Lower lobe of right lung (tissue), 2 donors: ENCODE measurements at regions not wholly inside any gene's neighbourhood (a gene's known extent, or its start where the extent isn't known, plus 50 kb on each side); places are given as distances from the start of the nearest gene placed in this dataset.

Experiments used
- ATAC-seq, 2 donors: fragments of 200-7000 bp; cut with Tn5 transposase; one replicate each; pipeline ENCODE4 v1.9.1; 2020 to 2022; ENCODE audit warnings: mild to moderate bottlenecking in 2 of 2, moderate library complexity in 2 of 2
- DNase-seq: peaks from one replicate; pipeline ENCODE4 v3.0.0-alpha.2; 2020
- H3K27ac ChIP-seq: fragments of 200-600 bp; one replicate; pipeline ENCODE4 v1.8.0; 2022
- H3K27me3 ChIP-seq: fragments of 200-600 bp; one replicate; pipeline ENCODE4 v1.8.0; 2022; ENCODE audit warnings: low read depth
- H3K36me3 ChIP-seq: fragments of 200-600 bp; one replicate; pipeline ENCODE4 v1.8.0; 2022; ENCODE audit warnings: mild to moderate bottlenecking
- H3K4me1 ChIP-seq: fragments of 200-600 bp; one replicate; pipeline ENCODE4 v1.8.0; 2022
- H3K4me3 ChIP-seq: fragments of 200-600 bp; one replicate; pipeline ENCODE4 v1.8.0; 2022; ENCODE audit warnings: mild to moderate bottlenecking
- H3K9me3 ChIP-seq: fragments of 200-600 bp; one replicate; pipeline ENCODE4 v1.8.0; 2022
- intact Hi-C: fragments of 100-400 bp; cut with DNase I; formaldehyde crosslinking; loops from one replicate; pipeline ENCODE4 v1.11.0; 2022
- TF ChIP-seq, protein P1 (sequence below): fragments of 200-600 bp; IDR thresholded peaks from one replicate; pipeline ENCODE4 v1.8.0; 2022; ENCODE audit warnings: antibody characterized with exemption, mild to moderate bottlenecking
- donor health status: DM: no; HTN: yes; CAD: no; lungs with severe emphysema.

DNA sequence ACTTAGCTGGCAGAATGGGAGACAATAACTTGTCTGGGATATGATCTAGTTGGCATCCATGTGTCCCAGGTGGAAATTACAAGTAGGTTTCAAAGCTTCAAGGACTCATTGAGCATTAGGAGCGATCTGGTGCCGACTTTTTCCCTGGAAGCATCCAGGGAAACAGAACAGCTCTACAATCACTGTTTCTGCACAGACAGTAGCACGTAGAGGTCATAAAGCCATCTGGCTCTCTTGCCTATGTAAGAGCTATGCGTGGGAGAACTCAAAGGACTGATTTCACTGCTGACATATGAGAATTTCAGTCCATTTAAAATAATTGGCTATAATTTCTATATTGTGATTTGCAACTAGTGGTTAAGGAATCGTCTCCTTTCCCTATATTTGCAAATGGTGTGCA is 791.7 kb downstream of the REEP3 start:
- TF ChIP-seq, protein P1, sequence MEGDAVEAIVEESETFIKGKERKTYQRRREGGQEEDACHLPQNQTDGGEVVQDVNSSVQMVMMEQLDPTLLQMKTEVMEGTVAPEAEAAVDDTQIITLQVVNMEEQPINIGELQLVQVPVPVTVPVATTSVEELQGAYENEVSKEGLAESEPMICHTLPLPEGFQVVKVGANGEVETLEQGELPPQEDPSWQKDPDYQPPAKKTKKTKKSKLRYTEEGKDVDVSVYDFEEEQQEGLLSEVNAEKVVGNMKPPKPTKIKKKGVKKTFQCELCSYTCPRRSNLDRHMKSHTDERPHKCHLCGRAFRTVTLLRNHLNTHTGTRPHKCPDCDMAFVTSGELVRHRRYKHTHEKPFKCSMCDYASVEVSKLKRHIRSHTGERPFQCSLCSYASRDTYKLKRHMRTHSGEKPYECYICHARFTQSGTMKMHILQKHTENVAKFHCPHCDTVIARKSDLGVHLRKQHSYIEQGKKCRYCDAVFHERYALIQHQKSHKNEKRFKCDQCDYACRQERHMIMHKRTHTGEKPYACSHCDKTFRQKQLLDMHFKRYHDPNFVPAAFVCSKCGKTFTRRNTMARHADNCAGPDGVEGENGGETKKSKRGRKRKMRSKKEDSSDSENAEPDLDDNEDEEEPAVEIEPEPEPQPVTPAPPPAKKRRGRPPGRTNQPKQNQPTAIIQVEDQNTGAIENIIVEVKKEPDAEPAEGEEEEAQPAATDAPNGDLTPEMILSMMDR: no peak
- H3K36me3 ChIP-seq: no peaks in the 10 kb centered on the region
- no peaks in the 10 kb centered on the region for H3K4me1 ChIP-seq
- H3K9me3 ChIP-seq: no peaks in the 10 kb centered on the region
- no peaks in the 10 kb centered on the region for H3K27me3 ChIP-seq
- H3K27ac ChIP-seq: no peak overlapping the region
- H3K4me3 ChIP-seq: no peak overlapping the region
- no peak for DNase-seq
- no peak for ATAC-seq
- intact Hi-C loops: no loop called here

DNA sequence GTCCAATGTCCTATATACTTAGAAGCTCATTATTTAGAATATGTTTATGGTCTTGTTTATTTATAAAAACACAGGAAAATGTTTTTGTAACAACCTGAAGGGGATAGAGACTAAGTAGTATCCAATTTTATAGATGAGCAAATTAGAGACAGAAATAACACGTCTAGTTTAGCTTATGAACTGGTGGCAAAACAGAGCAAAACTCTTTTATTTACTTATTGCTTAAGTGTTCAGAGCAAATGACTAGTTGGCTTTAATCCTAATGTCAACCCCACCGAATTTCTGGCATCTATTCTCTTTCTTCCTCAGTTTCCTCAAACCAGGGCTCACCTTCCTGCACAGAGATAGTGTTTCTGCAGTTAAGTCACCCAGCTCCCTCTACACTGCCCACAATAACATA is 792.8 kb downstream of the REEP3 start:
- Histone ChIP-seq H3K4me3 (no peak overlapping the region), H3K4me1 (no peaks in the 10 kb centered on the region), H3K36me3 (no peaks in the 10 kb centered on the region), H3K27ac (no peak overlapping the region), H3K27me3 (no peaks in the 10 kb centered on the region), H3K9me3 (no peaks in the 10 kb centered on the region)
- ATAC-seq: no peak
- intact Hi-C loops: no loop called here
- TF ChIP-seq, protein P1: no peak
- DNase-seq: no peak

DNA sequence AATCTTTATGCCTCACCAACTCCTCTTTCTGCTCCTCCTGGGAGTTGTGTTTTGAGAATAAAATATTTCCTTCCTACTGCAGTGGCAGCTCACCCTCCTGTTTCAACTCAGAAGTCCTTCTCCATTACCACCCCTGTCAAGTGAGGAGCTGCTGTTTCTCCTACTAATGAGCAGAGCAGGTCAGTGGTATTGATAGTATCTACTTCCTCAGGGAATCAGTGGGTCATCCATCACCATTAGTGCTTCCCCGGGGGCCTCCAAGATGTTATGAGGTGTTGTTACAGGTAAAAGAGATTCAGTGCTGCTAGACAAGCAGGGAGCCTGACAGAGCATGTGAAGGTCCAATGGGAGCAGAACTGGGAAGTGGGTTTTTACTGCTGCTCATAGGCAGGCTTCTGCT is 795.2 kb downstream of the REEP3 start:
- intact Hi-C loops: no loop called here
- no peaks in the 10 kb centered on the region for H3K9me3 ChIP-seq
- no peak overlapping the region for H3K27ac ChIP-seq
- DNase-seq: no peak
- no peaks in the 10 kb centered on the region for H3K27me3 ChIP-seq
- TF ChIP-seq, protein P1: no peak
- no peak for ATAC-seq
- H3K36me3 ChIP-seq: no peaks in the 10 kb centered on the region
- H3K4me3 ChIP-seq: no peak overlapping the region
- no peaks in the 10 kb centered on the region for H3K4me1 ChIP-seq

DNA sequence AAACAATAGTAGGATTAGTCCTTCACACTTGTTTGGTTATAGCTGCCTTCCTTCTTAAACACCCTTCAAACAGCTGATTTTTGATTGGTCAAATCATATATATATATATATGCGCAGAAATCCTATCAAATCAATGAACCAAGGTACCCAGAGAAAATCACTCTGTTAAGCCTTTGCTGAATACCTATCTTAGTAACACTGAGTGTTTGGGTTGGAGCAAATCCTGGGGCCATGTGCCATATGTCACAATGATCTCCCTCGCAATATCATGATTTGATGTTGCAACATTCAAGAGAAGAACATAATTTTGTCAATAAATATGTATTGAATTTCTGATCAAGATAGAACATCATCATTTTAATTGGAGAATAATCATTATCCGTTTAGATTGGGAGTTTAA is 795.6 kb downstream of the REEP3 start:
- intact Hi-C loops: no loop called here
- no peak for ATAC-seq
- Histone ChIP-seq H3K9me3 (no peaks in the 10 kb centered on the region), H3K27ac (no peak overlapping the region), H3K27me3 (no peaks in the 10 kb centered on the region), H3K4me3 (no peak overlapping the region), H3K36me3 (no peaks in the 10 kb centered on the region), H3K4me1 (no peaks in the 10 kb centered on the region)
- DNase-seq: no peak
- TF ChIP-seq, protein P1: no peak

DNA sequence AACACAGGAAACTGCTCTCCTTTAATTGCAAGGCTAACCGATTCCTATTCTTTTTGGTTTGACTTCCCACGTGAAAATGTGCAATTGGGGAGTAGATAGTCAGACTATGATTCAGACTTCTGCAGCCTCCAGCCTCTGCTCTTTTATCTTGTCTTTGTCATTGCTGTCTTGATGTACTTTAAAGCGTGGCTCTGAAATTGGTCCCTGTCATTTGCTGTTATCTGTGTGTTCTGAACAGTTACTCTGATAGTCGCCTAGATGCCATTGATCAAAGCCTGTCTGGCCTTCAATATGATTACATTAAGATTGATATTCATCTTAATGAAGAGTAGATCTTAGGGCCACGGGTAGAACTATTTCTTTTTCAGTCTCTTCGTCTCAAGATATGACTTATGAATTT is 799.2 kb downstream of the REEP3 start:
- DNase-seq (no peak), ATAC-seq (no peak)
- no peak overlapping the region for H3K27ac ChIP-seq
- TF ChIP-seq, protein P1: no peak
- no peaks in the 10 kb centered on the region for H3K36me3 ChIP-seq
- no peaks in the 10 kb centered on the region for H3K9me3 ChIP-seq
- H3K4me1 ChIP-seq: no peaks in the 10 kb centered on the region
- intact Hi-C loops: no loop called here
- no peaks in the 10 kb centered on the region for H3K27me3 ChIP-seq
- no peak overlapping the region for H3K4me3 ChIP-seq

DNA sequence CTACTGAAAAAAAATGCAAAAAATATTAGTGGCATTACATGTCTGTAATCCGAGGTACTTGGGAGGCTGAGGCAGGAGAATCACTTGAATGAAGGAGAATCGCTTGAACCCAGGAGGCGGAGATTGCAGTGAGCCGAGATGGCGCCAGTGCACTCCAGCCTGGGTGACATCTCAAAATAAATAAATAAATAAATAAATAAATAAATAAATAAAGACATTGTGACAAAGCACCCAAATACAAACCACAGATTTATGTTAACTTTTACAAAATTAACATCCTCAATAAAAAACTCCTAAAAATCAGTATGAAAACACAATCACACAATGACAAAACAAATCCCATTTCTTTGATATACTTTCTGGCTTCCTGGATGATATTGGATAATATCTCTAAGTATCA is 808.3 kb downstream of the REEP3 start:
- no peak for DNase-seq
- intact Hi-C loops: no loop called here
- TF ChIP-seq, protein P1: no peak
- H3K9me3 ChIP-seq: peaks cover 10% of the 10 kb centered on the region
- no peak overlapping the region for H3K27ac ChIP-seq
- no peaks in the 10 kb centered on the region for H3K4me1 ChIP-seq
- no peak for ATAC-seq
- no peaks in the 10 kb centered on the region for H3K27me3 ChIP-seq
- H3K36me3 ChIP-seq: no peaks in the 10 kb centered on the region
- no peak overlapping the region for H3K4me3 ChIP-seq
